ENCODE measurements at regions not wholly inside any gene's neighbourhood (a gene's known extent, or its start where the extent isn't known, plus 50 kb on each side); places are given as distances from the start of the nearest gene placed in this dataset.

DNA sequence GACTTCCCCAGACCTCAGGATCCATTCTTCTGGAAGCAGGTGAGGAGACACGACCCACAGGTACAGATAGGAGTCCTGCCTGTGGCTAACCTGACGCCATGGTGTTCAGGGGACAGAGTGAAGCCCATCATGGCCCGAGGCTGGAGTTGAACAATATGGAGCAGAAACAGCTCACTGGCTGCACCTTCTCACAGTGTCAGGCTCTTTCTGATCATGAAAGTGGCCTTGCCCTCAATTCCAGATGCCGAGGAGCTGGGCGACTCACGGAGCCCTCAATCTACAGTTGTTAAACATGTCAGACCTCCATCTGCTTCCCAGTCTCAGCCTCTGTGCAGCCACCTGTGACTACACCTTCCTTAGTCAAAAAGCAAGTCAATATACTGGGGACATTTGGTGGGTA lies 110.8 kb upstream of the SMAD3 start:
- Histone ChIP-seq H3K4me1 (no peaks in the 10 kb centered on the region), H3K4me3 (ENCODE audit: low read depth, low read length) (no peak overlapping the region), H3K9me3 (no peaks in the 10 kb centered on the region), H3K36me3 (no peaks in the 10 kb centered on the region), H3K27me3 (no peaks in the 10 kb centered on the region)
- DNase-seq = no peak
- TF ChIP-seq, protein P1, sequence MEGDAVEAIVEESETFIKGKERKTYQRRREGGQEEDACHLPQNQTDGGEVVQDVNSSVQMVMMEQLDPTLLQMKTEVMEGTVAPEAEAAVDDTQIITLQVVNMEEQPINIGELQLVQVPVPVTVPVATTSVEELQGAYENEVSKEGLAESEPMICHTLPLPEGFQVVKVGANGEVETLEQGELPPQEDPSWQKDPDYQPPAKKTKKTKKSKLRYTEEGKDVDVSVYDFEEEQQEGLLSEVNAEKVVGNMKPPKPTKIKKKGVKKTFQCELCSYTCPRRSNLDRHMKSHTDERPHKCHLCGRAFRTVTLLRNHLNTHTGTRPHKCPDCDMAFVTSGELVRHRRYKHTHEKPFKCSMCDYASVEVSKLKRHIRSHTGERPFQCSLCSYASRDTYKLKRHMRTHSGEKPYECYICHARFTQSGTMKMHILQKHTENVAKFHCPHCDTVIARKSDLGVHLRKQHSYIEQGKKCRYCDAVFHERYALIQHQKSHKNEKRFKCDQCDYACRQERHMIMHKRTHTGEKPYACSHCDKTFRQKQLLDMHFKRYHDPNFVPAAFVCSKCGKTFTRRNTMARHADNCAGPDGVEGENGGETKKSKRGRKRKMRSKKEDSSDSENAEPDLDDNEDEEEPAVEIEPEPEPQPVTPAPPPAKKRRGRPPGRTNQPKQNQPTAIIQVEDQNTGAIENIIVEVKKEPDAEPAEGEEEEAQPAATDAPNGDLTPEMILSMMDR (IDR thresholded peaks at IDR 0.05; ENCODE audit: low read depth, low read length) = no peak

DNA sequence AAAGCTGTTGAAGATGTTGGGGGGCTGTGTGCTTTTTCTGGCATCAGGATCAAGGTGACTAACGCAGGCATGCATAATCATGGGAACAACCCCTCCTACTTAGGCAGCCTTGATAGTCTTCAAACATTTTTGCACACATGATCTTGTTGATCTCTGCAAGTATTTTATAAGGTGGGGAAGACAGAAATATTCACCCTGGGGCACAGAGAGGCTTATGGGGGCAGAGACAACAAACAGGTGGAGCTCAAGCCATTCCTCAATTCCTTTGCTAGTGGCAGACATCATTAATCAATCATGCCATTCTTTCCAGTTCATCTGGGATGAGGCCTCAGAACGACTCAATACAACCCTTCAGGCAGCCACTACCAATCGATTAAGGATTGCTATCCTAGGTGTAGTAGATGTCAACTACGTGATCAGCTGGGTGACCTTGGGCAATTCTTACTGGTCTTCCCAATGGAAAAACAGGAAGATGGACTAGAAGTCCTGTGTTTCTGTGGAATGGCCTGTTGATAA lies 110.3 kb upstream of the SMAD3 start:
- no peak for DNase-seq
- TF ChIP-seq, protein P1 (IDR thresholded peaks at IDR 0.05; ENCODE audit: low read depth, low read length) = no peak
- no peak overlapping the region for H3K4me3 ChIP-seq (ENCODE audit: low read depth, low read length)

DNA sequence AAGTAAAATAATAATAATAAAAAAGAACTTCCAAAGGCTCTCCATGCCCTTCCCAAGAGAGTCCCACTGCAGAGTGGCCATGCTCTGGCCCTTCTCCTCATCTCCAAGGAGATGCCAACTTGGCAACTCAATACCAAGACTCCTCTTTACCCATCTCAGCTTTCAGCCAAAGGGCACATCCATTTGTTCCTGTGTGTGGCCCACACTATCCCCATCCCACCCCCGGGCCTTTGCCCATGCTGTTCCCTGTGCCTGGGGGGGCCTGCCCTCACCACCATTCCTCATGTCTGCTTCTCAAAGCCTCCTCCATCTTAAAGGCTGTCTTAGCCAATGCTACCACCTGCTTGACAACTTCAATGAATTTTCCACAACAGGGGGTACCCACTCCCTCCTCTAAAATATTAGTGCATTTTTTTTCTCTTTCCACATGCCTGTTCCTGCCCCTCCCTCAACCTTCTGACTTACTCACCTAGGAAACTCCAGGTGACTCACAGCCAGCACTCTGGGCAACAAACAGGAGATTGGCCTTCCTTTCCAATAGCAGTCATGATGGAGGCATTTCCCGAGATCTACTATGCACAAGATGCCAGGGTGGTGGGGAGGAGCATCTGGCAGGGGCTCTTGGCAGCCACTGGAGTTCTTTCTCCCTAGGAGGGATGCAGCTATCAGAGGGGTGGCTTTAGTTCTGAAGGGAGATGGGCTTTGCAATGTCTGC lies 109.4 kb upstream of the SMAD3 start:
- Histone ChIP-seq H3K27me3 (no peaks in the 10 kb centered on the region), H3K4me1 (no peaks in the 10 kb centered on the region), H3K9me3 (no peaks in the 10 kb centered on the region), H3K4me3 (ENCODE audit: low read depth, low read length) (no peak overlapping the region), H3K36me3 (no peaks in the 10 kb centered on the region)
- TF ChIP-seq, protein P1 (IDR thresholded peaks at IDR 0.05; ENCODE audit: low read depth, low read length) = no peak
- DNase-seq = no peak

More for the DNA sequence above, 110.3 kb upstream of the SMAD3 start:
- H3K9me3 ChIP-seq = no peaks in the 10 kb centered on the region
- no peaks in the 10 kb centered on the region for H3K36me3 ChIP-seq
- no peaks in the 10 kb centered on the region for H3K27me3 ChIP-seq
- no peaks in the 10 kb centered on the region for H3K4me1 ChIP-seq

DNA sequence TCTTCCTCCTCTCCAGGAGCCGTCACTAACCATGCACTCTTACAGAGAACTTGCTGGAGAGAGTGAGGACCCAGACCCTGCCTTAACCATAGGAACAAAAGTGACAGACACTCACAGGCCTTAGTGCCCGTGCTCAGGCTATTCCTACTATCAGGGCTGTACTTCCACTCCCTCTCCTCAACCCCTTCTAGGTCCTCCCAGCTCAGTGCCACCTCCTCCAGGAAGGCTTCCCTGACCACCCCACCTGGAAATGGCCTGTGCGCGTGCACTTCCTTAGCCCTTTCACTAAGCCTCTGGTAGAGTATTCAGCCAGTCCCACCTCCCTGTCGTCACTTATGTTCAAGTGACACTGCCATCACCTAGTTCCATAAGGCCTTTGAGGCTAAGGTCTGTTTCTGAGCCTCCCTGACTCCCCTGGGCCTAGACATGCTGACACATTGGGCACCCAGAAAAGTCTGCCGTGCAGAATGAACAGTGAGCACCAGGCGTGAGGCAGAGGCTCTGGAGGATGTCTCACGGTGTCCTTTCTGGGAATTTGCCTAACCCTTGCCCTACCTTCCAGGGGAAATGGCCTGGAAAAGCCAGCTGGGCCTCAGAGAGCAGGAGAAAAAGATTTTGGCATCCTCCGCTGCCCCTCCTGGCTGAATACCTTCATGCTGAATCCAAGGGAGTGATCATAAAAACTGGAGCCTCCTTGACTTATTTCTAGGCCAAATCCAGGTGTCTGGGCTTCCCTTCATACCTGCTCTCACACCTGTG lies 108.6 kb upstream of the SMAD3 start:
- Histone ChIP-seq H3K4me3 (ENCODE audit: low read depth, low read length) (no peak overlapping the region), H3K36me3 (no peaks in the 10 kb centered on the region), H3K9me3 (no peaks in the 10 kb centered on the region), H3K27me3 (no peaks in the 10 kb centered on the region), H3K4me1 (no peaks in the 10 kb centered on the region)
- TF ChIP-seq, protein P1 (IDR thresholded peaks at IDR 0.05; ENCODE audit: low read depth, low read length) = no peak
- DNase-seq = no peak

DNA sequence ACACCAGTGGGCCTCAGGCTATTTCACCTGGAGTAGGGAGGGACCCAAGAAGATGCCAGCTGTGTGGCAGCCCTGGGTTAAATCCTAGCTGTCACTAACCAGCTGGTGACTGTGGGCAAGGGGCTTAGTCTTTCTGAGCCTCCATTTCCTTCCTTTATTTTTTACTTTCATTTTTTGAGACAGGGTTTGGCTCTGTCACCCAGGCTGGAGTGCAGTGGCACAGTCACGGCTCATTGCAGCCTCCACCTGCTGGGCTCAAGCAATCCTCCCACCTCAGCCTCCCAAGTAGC lies 108.0 kb upstream of the SMAD3 start:
- no peaks in the 10 kb centered on the region for H3K9me3 ChIP-seq
- H3K4me3 ChIP-seq (ENCODE audit: low read depth, low read length) = no peak overlapping the region
- H3K27me3 ChIP-seq = no peaks in the 10 kb centered on the region
- H3K36me3 ChIP-seq = no peaks in the 10 kb centered on the region
- DNase-seq = no peak
- no peaks in the 10 kb centered on the region for H3K4me1 ChIP-seq
- TF ChIP-seq, protein P1 (IDR thresholded peaks at IDR 0.05; ENCODE audit: low read depth, low read length) = no peak

DNA sequence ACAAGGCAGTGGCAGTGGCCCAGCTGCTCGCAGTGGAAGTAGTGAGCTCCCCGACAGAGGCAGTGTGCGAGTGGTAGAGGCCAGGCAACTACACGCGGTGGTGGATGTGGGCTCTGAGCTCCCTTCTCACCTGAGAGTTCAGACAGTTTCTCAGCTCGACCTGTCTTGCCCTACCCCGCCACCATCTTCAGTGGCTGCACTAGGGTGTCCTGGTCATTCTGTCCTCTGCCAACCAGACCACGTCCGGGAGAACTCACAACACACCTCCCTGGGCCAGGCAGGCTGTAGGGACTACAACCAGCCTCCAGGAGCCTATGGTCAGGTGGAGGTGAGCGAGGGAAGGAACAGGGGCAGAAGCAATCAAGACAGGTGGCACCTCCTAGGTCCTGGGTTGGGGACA lies 106.3 kb upstream of the SMAD3 start:
- DNase-seq = no peak
- Histone ChIP-seq H3K27me3 (no peaks in the 10 kb centered on the region), H3K4me1 (no peaks in the 10 kb centered on the region), H3K4me3 (ENCODE audit: low read depth, low read length) (no peak overlapping the region), H3K9me3 (no peaks in the 10 kb centered on the region), H3K36me3 (no peaks in the 10 kb centered on the region)
- TF ChIP-seq, protein P1 (IDR thresholded peaks at IDR 0.05; ENCODE audit: low read depth, low read length) = no peak

Data from BE2C (cell line).